ENCODE measurements at regions not wholly inside any gene's neighbourhood (a gene's known extent, or its start where the extent isn't known, plus 50 kb on each side); places are given as distances from the start of the nearest gene placed in this dataset.

- TF ChIP-seq CTCF (IDR thresholded peaks at IDR 0.05) (no peak), POLR2A (IDR thresholded peaks at IDR 0.05) (no peak)
Observed at GRCh38 chr2:157043786-157044185, 213.7 kb upstream of the GALNT5 start.

All from testis (tissue), 2 donors.